GM19239 (cell line): ENCODE measurements at regions not wholly inside any gene's neighbourhood (a gene's known extent, or its start where the extent isn't known, plus 50 kb on each side); places are given as distances from the start of the nearest gene placed in this dataset.

Experiments used
- DNase-seq: peaks from one replicate; pipeline ENCODE4 v3.0.0; 2011; ENCODE audit warnings: low spot score; ENCODE audit not compliant: insufficient read length
- FAIRE-seq: peaks from 2 replicates; lab custom pipeline; 2011; peaks lifted over from hg19 to GRCh38; lab: Jason Lieb, UNC

DNA sequence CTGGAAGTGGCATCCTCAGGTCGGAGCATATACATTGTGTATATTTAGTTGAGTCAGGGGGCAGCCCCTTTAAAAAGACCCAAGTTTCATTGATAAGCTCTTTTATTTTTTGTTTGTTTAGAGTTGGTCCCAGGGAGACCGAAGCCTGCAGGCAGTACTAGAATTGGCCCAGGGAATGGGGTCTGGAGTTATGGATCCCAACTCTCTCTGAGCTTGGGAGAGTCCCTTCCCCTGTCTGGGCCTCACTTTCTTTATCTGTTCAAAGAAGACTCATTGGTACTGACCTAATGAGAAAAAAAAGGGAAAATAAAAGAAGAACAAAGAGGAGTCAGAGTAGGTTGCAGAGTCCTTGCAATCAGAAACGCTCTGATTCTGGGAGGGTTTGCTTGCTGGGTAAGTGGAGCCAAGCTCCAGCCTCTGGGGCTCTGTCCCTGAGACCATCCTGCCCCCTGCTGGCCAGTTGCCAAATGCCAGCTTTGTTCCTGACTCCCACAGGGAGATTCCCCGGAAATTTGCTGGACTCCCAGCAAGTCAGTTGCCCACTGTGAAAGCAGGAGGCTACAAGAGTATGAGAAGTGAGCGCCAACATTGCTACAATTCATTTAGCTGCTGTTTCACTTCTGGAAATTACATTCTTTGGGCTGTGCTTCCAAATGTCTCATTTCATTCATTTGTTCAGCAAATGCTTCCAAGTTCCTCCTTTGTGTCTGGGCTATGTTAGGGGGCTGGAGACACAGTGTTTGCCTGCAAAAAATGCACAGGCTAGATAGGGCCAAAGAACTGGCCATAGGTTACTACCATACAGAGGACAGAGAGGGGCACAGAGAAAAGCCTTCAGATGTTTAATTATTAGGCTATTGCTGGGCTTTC lies 156.2 kb downstream of the MELK start:
- peak; percentile 69 for DNase-seq
- peak; percentile 96 for FAIRE-seq

DNA sequence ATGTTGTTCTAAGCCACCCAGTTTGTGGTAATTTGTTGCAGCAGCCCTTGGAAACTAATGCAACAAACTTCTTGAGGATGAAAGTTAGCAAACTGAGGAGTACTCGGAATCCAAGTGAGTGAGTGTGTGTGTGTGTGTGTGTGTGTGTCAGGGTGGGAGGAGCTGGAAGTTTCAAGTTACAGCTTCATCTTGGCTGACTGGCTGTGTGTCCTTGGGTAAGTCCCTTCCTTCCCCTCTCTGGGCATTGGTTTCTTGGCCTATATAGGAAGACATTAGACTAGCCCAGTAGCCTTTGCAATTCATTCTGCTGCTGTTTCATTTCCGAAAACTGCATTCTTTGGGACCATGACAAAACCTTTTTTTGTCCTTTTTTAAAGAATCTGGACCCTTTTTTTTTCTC lies 157.2 kb downstream of the MELK start:
- DNase-seq, result no peak

GRCh38 chr9:36730414-36730813 lies 157.7 kb downstream of the MELK start:
- FAIRE-seq (no peak), DNase-seq (no peak)

More for the DNA sequence above, 157.2 kb downstream of the MELK start:
- FAIRE-seq, result no peak

DNA sequence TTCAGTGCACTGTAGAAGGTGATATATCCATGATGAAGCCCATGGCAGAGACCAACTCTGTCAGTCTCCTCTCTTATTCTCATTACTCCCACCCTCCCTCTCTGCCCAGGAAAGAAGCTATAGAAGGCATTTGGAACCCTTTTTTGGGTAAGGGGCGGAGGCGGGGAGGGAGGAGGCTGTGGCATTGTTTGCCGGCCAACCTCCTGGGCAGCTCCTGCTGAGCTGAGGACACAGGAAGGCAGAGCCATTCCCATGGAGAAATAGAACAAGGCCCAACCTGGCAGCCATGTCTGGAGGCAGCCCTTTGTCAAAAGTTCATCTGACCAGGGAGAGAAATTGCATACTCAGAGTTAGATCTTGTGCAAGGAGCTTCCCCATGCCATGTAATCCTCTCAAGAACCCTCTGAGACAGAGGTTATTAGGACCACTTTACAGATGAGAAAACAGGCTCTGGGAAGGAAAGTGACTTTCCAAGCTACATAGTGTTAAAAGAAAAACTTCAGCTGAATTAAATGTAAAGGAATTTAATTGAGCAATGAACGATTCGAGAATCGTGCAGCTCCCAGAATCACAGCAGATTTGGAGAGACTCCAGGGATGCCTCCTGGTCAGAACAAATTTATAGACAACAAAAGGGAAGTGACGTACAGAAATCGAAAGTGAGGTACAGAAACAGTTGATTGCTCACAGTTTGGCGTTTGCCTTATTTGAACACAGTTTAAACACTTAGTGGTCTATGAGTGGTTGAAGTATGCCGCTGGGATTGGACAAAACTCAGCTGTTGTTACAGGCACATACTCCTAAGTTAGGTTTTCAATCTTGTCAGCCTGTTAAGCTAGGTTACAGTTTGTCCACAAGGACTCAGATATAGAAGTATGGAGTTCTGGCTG lies 158.6 kb downstream of the MELK start:
- FAIRE-seq (peak; percentile 18), DNase-seq (no peak)

DNA sequence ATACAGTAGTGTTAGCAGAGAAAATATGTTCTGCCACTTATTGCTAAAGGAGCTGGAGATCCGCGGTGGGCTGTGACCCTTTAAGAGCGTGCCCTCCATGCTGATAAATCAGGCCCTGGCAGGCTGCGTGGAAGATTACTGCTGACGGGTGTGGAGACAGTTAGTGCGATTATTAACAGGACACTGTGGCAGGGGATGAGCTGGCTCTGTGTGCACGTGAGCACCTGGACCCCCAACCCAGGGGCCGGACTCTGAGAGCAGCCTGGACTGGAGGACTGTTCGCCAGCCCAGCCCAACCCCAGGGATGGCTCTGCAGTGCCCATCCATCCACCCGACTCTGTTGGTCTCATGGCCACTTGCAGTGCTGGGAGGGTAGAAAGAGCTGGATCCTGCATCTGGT lies 162.0 kb downstream of the MELK start:
- FAIRE-seq (no peak), DNase-seq (no peak)

DNA sequence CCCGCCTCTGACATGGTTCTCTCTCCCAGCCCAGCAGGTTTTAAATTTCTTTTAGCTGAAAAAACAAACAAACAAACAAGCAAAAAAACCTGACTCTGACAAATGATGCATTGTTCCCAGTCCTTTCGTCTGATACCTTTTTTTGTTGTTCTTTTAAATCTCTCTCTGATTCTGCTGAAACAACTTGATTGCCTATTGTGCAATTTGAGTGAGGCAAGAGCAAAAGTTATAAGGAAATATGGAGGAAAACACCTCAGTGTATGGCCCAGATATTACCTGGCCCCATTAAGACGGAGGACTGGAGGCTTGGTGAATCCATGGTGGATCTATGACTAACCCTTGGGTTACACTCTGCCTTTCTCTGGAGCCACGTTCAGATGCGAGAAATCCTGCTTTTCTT lies 164.0 kb downstream of the MELK start:
- no peak for DNase-seq
- no peak for FAIRE-seq

- DNase-seq (no peak), FAIRE-seq (no peak)
Measured at GRCh38 chr9:36738318-36738976, 165.8 kb downstream of the MELK start.

GRCh38 chr9:36739373-36740116 lies 166.8 kb downstream of the MELK start:
- DNase-seq, result no peak
- no peak for FAIRE-seq

DNA sequence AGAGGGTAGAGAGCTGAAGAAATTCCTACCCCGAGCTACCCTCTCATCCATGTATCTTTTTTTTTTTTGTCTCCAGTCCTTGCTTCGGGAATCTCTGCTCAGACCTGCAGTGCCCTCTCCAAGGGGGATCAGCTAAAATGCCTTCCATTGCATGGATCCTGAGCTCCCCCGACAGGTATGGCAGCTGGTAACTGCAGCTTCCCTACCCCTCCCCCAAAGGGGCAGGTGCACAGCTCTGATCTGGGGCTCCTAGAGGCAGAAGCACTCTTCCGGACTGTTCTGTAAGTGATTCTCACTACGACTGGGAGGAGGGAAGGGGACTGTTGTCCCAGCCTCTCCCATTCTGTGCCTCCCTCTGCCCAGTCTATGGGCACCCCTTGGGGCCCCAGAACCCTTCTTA lies 169.6 kb downstream of the MELK start:
- no peak for DNase-seq
- FAIRE-seq, result no peak

DNA sequence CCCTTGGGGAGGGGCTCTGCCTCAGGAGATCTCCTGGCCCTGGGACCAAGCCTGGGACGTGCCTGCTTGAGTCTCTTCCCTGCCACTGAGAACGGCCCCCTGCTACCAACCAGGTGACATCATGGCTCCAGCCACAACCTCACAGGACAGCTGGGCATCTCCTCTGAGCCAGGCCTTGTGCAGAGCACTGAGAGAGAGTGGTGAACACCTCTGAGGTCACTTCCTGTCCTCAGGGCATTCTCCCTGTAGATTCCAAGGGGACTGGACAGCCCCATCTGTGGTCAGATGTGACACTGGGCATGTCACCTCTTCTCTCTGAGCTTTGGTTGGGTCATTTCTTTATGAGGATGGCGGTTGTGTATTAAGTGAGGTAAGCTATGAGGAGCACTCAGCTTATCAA lies 172.0 kb downstream of the MELK start:
- no peak for FAIRE-seq
- no peak for DNase-seq

DNA sequence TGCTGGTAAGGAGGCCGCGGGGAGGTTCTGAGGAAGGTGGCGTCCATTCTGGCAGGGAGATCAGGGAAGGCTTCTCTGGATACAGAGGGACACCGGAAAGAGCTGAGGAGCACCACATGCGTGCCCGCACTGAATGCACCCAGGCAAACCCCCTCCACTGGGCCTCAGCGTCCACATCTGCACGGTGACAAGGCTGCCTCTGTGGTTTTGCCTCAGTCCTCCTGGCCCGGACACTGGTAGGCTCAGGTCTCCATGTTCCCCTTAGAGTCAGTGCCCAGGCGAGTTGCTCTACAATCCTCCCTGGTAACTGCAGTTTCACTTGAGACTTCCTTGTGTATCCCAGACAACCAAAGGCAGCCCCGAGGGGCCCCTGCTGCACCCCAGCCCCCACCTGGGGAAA lies 173.3 kb downstream of the MELK start:
- DNase-seq (no peak), FAIRE-seq (no peak)

GRCh38 chr9:36746415-36746814 lies 173.7 kb downstream of the MELK start:
- DNase-seq (no peak), FAIRE-seq (no peak)

DNA sequence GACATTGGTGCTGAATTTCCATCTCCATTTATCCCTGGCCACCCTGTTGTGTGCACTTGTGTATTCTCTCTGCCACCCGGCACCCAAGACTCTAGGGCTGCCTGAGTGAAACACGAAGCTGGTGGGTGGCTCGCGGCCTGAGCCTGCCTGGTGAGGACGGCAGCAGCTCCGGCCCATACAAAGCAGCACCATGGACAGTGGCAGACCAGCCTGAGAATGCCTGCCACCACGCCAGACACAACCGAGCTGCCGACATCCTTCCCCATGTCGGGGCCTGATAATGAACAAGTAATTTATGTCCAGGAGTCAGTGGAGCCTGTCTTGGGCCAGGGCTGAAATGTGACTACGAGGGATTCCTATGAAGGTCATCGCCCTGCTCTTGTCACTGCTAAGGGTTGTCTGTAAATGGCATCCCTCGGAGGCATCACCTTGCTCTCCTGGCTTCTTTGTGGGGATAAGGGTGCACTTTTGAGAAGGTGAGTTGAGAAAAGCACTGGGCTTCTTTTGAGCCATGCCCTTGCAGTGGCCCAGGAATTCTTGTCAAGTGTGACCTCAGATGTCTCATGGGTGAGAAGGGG lies 175.7 kb downstream of the MELK start:
- peak; percentile 42 for DNase-seq

DNA sequence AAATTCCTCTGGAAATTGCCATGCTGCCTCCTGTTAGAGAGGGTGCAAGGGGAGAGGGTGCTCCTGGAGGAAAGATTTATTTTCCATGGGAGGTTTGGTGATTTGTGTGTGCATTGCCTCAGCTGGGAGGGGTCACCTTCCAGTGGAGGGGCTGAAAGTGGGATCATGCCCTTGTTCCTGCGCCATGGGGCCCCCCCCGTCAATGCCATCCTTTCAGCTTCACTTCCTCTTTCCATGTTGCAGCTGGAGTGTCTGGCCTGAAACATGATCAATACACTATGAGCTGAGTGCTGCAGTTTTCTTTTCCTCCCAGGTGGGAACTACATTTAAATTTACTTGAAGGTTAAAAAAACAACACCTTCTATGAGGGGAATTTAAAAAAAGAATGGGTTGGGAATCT lies 176.8 kb downstream of the MELK start:
- no peak for FAIRE-seq
- DNase-seq, result no peak

More for the DNA sequence above, 175.7 kb downstream of the MELK start:
- FAIRE-seq, result no peak

DNA sequence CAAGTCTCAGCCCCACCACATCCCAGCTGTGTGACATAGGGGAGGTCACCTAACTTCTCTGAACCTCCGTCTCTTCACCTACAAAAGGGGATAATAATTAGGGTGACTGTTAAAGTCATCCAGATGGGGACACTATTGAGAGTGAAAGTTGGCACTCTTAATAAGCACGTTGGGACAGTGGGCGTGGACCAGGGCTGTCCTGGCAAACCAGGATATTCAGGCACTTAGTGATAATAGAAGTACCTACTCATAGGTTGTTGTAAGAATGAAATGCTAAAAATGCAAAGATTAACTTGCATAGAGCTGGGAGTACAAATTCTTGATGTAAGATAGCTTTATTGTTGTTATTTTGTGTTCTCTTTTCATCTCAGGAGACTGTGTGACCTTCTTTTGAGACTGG lies 177.9 kb downstream of the MELK start:
- DNase-seq, result no peak
- no peak for FAIRE-seq

DNA sequence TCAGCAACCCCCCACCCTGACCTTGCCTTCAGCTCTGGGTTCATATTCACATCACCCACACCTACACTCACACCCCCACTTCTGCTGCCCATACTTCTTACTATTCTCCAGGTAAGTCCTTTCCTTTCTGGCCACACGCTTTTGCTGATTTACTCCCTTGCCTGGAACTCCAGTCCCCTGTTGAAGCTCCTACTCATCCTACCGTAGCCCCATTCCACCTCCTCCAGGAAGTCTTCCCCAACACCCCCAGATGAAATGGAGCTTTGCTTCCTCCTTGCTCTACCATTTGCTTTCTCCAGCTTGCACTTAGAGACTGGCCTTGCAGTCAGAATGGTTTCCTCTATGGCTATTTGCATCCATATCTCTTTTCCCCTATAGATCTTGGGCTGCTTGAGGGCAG lies 182.3 kb downstream of the MELK start:
- FAIRE-seq, result no peak
- DNase-seq, result no peak

GRCh38 chr9:36759141-36759540 lies 186.4 kb downstream of the MELK start:
- no peak for DNase-seq
- no peak for FAIRE-seq

DNA sequence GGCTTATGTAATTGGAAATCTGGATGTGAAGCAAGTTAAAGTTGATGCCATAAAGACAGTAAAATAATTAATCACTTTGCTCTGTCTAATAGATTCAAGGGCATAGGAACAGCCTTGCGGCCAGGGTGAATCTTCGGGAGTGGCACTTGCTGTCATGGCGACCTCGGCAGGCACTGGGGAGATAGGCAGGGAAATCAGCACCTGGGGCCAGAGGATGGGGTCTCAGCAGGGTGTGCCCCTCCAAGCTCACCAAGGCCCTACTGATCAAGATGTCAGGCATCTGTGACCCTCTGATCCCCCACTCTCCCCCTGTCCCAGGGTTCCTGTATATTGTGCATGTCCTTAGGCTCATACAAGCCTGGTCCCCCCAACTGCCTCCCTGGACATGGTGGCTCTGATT lies 187.3 kb downstream of the MELK start:
- no peak for FAIRE-seq

DNA sequence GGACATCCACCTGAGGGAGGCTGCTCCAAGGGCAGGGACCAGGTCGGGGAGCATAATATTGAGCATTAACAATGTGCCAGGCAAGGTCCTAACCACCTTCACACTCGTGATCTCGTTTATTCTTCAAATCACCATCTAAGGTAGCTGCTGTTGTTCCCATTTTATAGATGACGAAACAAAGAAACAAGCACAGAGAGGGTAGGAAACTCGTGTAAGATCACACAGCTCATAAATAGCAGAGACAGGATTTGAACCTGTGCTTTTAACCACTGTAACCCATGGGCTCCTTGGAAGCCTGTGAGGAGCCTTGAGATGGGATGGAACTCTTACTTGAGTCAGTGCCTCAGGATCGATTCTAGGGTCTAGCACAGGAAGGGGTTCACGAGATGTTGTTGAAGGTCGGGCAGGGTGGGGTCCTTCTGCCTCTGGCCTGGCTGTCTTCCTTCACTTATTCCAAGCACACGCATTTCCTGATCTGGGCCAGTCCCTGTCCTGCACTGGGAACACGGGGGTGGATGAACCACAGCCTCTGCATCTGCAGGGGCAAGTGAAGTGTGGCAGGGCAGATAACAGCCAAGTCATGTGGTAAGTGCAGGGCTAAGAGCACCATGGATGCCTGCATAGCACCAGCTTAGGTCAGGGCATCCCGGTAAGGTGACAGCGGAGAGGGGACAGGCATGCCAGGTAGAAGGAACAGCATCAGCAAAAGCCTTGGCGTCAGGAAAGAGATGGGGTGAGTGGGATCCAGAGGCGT lies 188.1 kb downstream of the MELK start:
- DNase-seq (no peak), FAIRE-seq (no peak)

More for the DNA sequence above, 187.3 kb downstream of the MELK start:
- no peak for DNase-seq
